Natural killer cell (primary cell): ENCODE measurements at regions not wholly inside any gene's neighbourhood (a gene's known extent, or its start where the extent isn't known, plus 50 kb on each side); places are given as distances from the start of the nearest gene placed in this dataset.

Source experiments
- ATAC-seq, 3 donors: fragments of 150-1000 bp in 2 of 3; fragments of 200-7000 bp in 1 of 3; cut with Tn5 transposase; 1 replicate in 1 of 3; 2 replicates in 2 of 3; pipeline ENCODE4 v1.10.0; 2021; ENCODE audit warnings: mild to moderate bottlenecking in 2 of 3, moderate library complexity in 2 of 3
- DNase-seq, 2 donors: peaks; one replicate each; pipeline versions ENCODE4 v3.0.0 to v3.0.0-alpha.2; 2013 to 2021; ENCODE audit warnings: mixed read lengths in 1 of 2
- H3K27ac ChIP-seq: one replicate; pipeline ENCODE4 v1.5.1; 2013; ENCODE audit warnings: mild to moderate bottlenecking, low read length
- H3K27me3 ChIP-seq: one replicate; pipeline ENCODE4 v1.6.1; 2013; ENCODE audit warnings: low read length; ENCODE audit not compliant: control insufficient read depth, insufficient read depth
- H3K36me3 ChIP-seq: one replicate; pipeline ENCODE4 v1.6.1; 2013; ENCODE audit warnings: low read length; ENCODE audit not compliant: control insufficient read depth, insufficient read depth
- H3K4me1 ChIP-seq: one replicate; pipeline ENCODE4 v1.6.1; 2013; ENCODE audit warnings: low read length; ENCODE audit not compliant: control insufficient read depth, insufficient read depth
- H3K4me3 ChIP-seq: one replicate; pipeline ENCODE4 v1.5.1; 2013; ENCODE audit warnings: low read length
- H3K9me3 ChIP-seq: one replicate; pipeline ENCODE4 v1.6.1; 2013; ENCODE audit warnings: low read length; ENCODE audit not compliant: control insufficient read depth, insufficient read depth
- H3K27ac Mint-ChIP-seq, 2 donors: one replicate each; pipeline ENCODE4 v1.8.0; 2022; ENCODE audit warnings: mild to moderate bottlenecking in 2 of 2, mixed read lengths in 2 of 2, moderate library complexity in 1 of 2
- H3K27me3 Mint-ChIP-seq, 2 donors: one replicate each; pipeline ENCODE4 v1.8.0; 2022; ENCODE audit warnings: low read depth in 2 of 2, mixed read lengths in 2 of 2
- H3K36me3 Mint-ChIP-seq: one replicate; pipeline ENCODE4 v1.8.0; 2022; ENCODE audit warnings: mixed read lengths
- H3K4me1 Mint-ChIP-seq, 2 donors: one replicate each; pipeline ENCODE4 v1.8.0; 2022; ENCODE audit warnings: mixed read lengths in 2 of 2
- H3K4me3 Mint-ChIP-seq: one replicate; pipeline ENCODE4 v1.8.0; 2022; ENCODE audit warnings: mild to moderate bottlenecking, moderate library complexity, mixed read lengths
- H3K9me3 Mint-ChIP-seq, 2 donors: one replicate each; pipeline ENCODE4 v1.8.0; 2022; ENCODE audit warnings: mixed read lengths in 2 of 2
- CTCF ChIP-seq: fragments of 200-600 bp; IDR thresholded peaks from one replicate; pipeline ENCODE4 v1.8.0; 2022; ENCODE audit warnings: antibody characterized with exemption
- WGBS: methylation state at CpG from one replicate; pipeline ENCODE4 v1.1.7; 2013; ENCODE audit warnings: missing lambda C conversion rate; ENCODE audit not compliant: insufficient coverage; 5-methylcytosine and 5-hydroxymethylcytosine counted together
- intact Hi-C: fragments of 100-400 bp; cut with micrococcal nuclease; formaldehyde crosslinking; loops from one replicate; pipeline ENCODE4 v1.14.2; 2022

- Histone ChIP-seq H3K36me3 (no peaks in the 10 kb centered on the region), H3K27ac (no peak overlapping the region), H3K27me3 (no peaks in the 10 kb centered on the region), H3K4me1 (peaks cover 9% of the 10 kb centered on the region), H3K9me3 (no peaks in the 10 kb centered on the region), H3K4me3 (no peak overlapping the region)
- 69% methylated on average over 14 of the region's 14 CpGs for WGBS
- DNase-seq (no peak), ATAC-seq (no peak)
- Mint-ChIP-seq H3K4me3 (no peak overlapping the region), H3K4me1 (peaks cover 5 to 7% of the 10 kb centered on the region in 2 donors), H3K27me3 (peaks cover 13 to 15% of the 10 kb centered on the region in 2 donors), H3K27ac (no peak overlapping the region), H3K36me3 (no peaks in the 10 kb centered on the region), H3K9me3 (no peaks in the 10 kb centered on the region)
- no peak for TF ChIP-seq CTCF
- intact Hi-C loops: no loop called here
Observed at GRCh38 chr3:13145131-13145825, 72.0 kb upstream of the IQSEC1 start.

- Mint-ChIP-seq H3K4me1 (peaks cover 0 to under 1% of the 10 kb centered on the region in 2 donors), H3K9me3 (no peaks in the 10 kb centered on the region), H3K36me3 (no peaks in the 10 kb centered on the region), H3K4me3 (no peak overlapping the region), H3K27ac (no peak overlapping the region), H3K27me3 (peaks cover 19 to 22% of the 10 kb centered on the region in 2 donors)
- no peak overlapping the region for H3K27ac ChIP-seq
- TF ChIP-seq CTCF: no peak
- ATAC-seq (no peak), DNase-seq (no peak)
- no peaks in the 10 kb centered on the region for H3K9me3 ChIP-seq
- H3K27me3 ChIP-seq: no peaks in the 10 kb centered on the region
- H3K4me1 ChIP-seq: peaks cover 4% of the 10 kb centered on the region
- no peak overlapping the region for H3K4me3 ChIP-seq
- no peaks in the 10 kb centered on the region for H3K36me3 ChIP-seq
- WGBS: 88% methylated on average over 25 of the region's 25 CpGs
- intact Hi-C loops: no loop called here
Observed at GRCh38 chr3:13144163-13145023, 71.2 kb upstream of the IQSEC1 start.

- no peak for ATAC-seq
- WGBS: 84% methylated on average over 7 of the region's 7 CpGs
- TF ChIP-seq CTCF: no peak
- Histone ChIP-seq H3K27ac (no peak overlapping the region), H3K4me3 (no peak overlapping the region), H3K36me3 (no peaks in the 10 kb centered on the region), H3K9me3 (no peaks in the 10 kb centered on the region), H3K4me1 (no peaks in the 10 kb centered on the region), H3K27me3 (no peaks in the 10 kb centered on the region)
- Mint-ChIP-seq H3K27me3 (peaks cover 19 to 30% of the 10 kb centered on the region in 2 donors), H3K4me1 (no peaks in the 10 kb centered on the region), H3K36me3 (no peaks in the 10 kb centered on the region), H3K27ac (no peak overlapping the region), H3K9me3 (no peaks in the 10 kb centered on the region), H3K4me3 (no peak overlapping the region)
- DNase-seq: no peak
- intact Hi-C loops: no loop called here
Observed at GRCh38 chr3:13143381-13144004, 70.3 kb upstream of the IQSEC1 start.
